Transverse colon (tissue), 4 donors: ENCODE measurements at regions not wholly inside any gene's neighbourhood (a gene's known extent, or its start where the extent isn't known, plus 50 kb on each side); places are given as distances from the start of the nearest gene placed in this dataset.

Source experiments
- CTCF ChIP-seq, 5 experiments: fragments of 200-600 bp in 3 of 5; fragments of 450-650 bp in 2 of 5; sonication (generic) in 3 of 5; IDR thresholded peaks; 1 replicate in 2 of 5; 2 replicates in 3 of 5; pipeline ENCODE4 v1.5.1; 2016 to 2017; ENCODE audit warnings: antibody characterized with exemption in 5 of 5, inconsistent platforms in 3 of 5, mild to moderate bottlenecking in 2 of 5, moderate library complexity in 1 of 5
- POLR2AphosphoS5 ChIP-seq, 3 donors: sonication (generic); formaldehyde crosslinking; IDR thresholded peaks; one replicate each; pipeline ENCODE4 v1.6.1; 2016; ENCODE audit warnings: antibody characterized with exemption in 3 of 3

DNA sequence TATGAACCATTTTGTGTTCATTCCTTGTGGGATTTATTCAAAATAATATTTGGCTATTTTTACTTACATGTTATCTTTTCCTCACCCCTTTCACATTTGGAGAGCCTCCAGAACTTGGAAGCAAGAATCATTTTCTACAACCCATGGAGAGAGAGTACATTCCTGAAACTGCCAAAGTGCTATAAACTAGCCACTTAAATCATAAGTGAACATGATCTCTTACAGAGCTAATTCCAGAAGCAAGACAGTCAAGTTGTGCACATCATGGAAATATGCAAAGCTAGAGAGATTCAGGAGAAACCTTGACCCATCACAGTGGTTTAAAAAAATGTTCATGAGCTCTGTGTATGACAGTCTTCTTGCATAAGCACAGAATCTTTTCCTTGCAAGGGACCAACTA lies 883.6 kb upstream of the C9orf72 start:
- no peak for TF ChIP-seq POLR2AphosphoS5 (IDR thresholded peaks at IDR 0.05)
- no peak for TF ChIP-seq CTCF (IDR thresholded peaks at IDR 0.05)
